ENCODE measurements at regions not wholly inside any gene's neighbourhood (a gene's known extent, or its start where the extent isn't known, plus 50 kb on each side); places are given as distances from the start of the nearest gene placed in this dataset.
"Not testable (repeated sequence)": the region's sequence is repeated elsewhere in the genome, so short reads cannot be mapped to it uniquely, and the experiment has no call there.

- H3K9me3 Mint-ChIP-seq: no peaks in the 10 kb centered on the region
- H3K27me3 Mint-ChIP-seq (ENCODE audit: low read depth): no peaks in the 10 kb centered on the region
- no peaks in the 10 kb centered on the region for H3K36me3 Mint-ChIP-seq (ENCODE audit: low read depth)
- H3K4me3 Mint-ChIP-seq: no peak overlapping the region
- TF ChIP-seq CTCF (IDR thresholded peaks at IDR 0.05; ENCODE audit: unreplicated experiment in 3 of 3): no peak
- no peak overlapping the region for H3K27ac Mint-ChIP-seq
- H3K4me1 Mint-ChIP-seq: no peaks in the 10 kb centered on the region
Measured at GRCh38 chr6:147441751-147442150, 66.7 kb upstream of the SAMD5 start.

GRCh38 chr6:147447835-147448611, 60.5 kb upstream of the SAMD5 start:
- H3K36me3 Mint-ChIP-seq (ENCODE audit: low read depth): no peaks in the 10 kb centered on the region
- H3K9me3 Mint-ChIP-seq: no peaks in the 10 kb centered on the region
- peak overlapping the region; percentile 24 to 51 (median 35) for H3K4me3 Mint-ChIP-seq
- no peaks in the 10 kb centered on the region for H3K4me1 Mint-ChIP-seq
- peak overlapping the region in 1 of 3 experiments; percentile 14 for H3K27ac Mint-ChIP-seq
- no peak for TF ChIP-seq CTCF (IDR thresholded peaks at IDR 0.05; ENCODE audit: unreplicated experiment in 3 of 3)
- H3K27me3 Mint-ChIP-seq (ENCODE audit: low read depth): peaks cover 12% of the 10 kb centered on the region

DNA sequence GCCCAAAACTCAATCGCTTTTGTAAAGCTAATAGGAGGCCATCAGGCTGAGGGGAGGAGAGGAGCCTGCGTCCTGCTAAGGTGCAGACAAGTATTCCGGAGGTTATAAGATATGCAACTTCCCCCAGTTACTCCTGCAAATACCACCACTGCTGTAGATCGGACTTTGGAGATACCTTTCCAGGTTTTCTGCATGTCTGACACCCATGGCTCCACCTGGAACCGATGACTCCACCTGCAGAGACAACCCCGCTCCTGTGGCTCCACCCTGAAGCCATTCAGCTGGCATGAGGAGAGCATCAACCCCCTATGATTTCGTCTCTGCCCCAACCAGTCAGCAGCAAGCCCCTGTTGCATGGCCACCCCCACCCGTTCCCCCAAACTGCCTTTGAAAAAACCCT, 59.7 kb upstream of the SAMD5 start:
- no peak overlapping the region for H3K4me3 Mint-ChIP-seq
- peaks cover 12% of the 10 kb centered on the region for H3K27me3 Mint-ChIP-seq (ENCODE audit: low read depth)
- no peaks in the 10 kb centered on the region for H3K4me1 Mint-ChIP-seq
- no peak for TF ChIP-seq CTCF (IDR thresholded peaks at IDR 0.05; ENCODE audit: unreplicated experiment in 3 of 3)
- no peak overlapping the region for H3K27ac Mint-ChIP-seq
- no peaks in the 10 kb centered on the region for H3K36me3 Mint-ChIP-seq (ENCODE audit: low read depth)
- H3K9me3 Mint-ChIP-seq: no peaks in the 10 kb centered on the region

DNA sequence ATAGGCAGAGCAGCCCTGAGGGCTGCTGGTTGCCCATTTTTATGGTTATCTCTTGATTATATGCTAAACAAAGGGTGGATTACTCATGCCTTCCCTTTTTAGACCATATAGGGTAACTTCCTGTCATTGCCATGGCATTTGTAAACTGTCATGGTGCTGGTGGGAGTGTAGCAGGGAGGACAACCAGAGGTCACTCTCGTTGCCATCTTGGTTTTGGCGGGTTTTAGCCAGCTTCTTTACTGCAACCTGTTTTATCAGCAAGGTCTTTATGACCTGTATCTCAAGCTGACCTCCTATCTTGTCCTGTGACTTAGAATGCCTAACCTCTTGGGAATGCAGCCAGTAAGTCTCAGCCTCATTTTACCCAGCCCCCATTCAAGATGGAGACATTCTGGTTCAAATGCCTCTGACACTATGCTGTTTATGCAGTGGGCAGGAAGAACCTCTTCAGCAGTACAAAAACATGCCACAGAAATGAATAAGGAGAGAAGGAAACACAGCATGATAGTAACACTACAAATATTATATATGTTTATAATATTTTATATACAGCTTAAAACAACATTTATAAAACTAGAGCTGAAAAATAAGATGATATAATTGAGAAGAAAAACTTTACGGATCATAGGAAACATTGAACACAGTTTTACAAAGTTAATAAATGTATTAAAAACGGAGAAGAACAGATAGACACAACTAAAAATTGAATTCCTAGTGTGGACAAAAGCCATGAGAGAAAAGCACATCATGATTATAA, 58.9 kb upstream of the SAMD5 start:
- Mint-ChIP-seq H3K27me3 (ENCODE audit: low read depth) (peaks cover 12% of the 10 kb centered on the region), H3K4me3 (no peak overlapping the region), H3K4me1 (no peaks in the 10 kb centered on the region), H3K9me3 (no peaks in the 10 kb centered on the region), H3K36me3 (ENCODE audit: low read depth) (no peaks in the 10 kb centered on the region), H3K27ac (no peak overlapping the region)
- no peak for TF ChIP-seq CTCF (IDR thresholded peaks at IDR 0.05; ENCODE audit: unreplicated experiment in 3 of 3)

GRCh38 chr6:147453361-147453760, 55.1 kb upstream of the SAMD5 start:
- TF ChIP-seq CTCF (IDR thresholded peaks at IDR 0.05; ENCODE audit: unreplicated experiment in 3 of 3): no peak
- no peaks in the 10 kb centered on the region for H3K4me1 Mint-ChIP-seq
- H3K36me3 Mint-ChIP-seq (ENCODE audit: low read depth): no peaks in the 10 kb centered on the region
- H3K4me3 Mint-ChIP-seq: no peak overlapping the region
- H3K27me3 Mint-ChIP-seq (ENCODE audit: low read depth): peaks cover 6% of the 10 kb centered on the region
- H3K27ac Mint-ChIP-seq: no peak overlapping the region
- H3K9me3 Mint-ChIP-seq: no peaks in the 10 kb centered on the region

- H3K36me3 Mint-ChIP-seq (ENCODE audit: low read depth); H3K27ac Mint-ChIP-seq; H3K4me1 Mint-ChIP-seq; H3K4me3 Mint-ChIP-seq; H3K9me3 Mint-ChIP-seq; H3K27me3 Mint-ChIP-seq (ENCODE audit: low read depth): not testable (repeated sequence)
Measured at GRCh38 chr6:147454862-147455261, 53.6 kb upstream of the SAMD5 start.

All from nephron (organoid).